ENCODE measurements at regions not wholly inside any gene's neighbourhood (a gene's known extent, or its start where the extent isn't known, plus 50 kb on each side); places are given as distances from the start of the nearest gene placed in this dataset.

- TF ChIP-seq CSRNP3 (CRISPR knock-in tag; IDR thresholded peaks at IDR 0.05) (no peak), CREB5 (CRISPR knock-in tag; IDR thresholded peaks at IDR 0.05; ENCODE audit: low read depth) (no peak), TSHZ2 (CRISPR knock-in tag; IDR thresholded peaks at IDR 0.05) (no peak), OSR1 (CRISPR knock-in tag; IDR thresholded peaks at IDR 0.05) (no peak), CSDC2 (CRISPR knock-in tag; IDR thresholded peaks at IDR 0.05) (no peak), ESRRG (CRISPR knock-in tag; IDR thresholded peaks at IDR 0.05) (no peak), ZNF565 (CRISPR knock-in tag; conservative IDR thresholded peaks at IDR 0.05; ENCODE audit: low read depth) (no peak)
These were observed 115.6 kb upstream of the B3GAT1 start for GRCh38 chr11:134527382-134528243.
